Neural progenitor cell (in vitro differentiated cells): ENCODE measurements at regions not wholly inside any gene's neighbourhood (a gene's known extent, or its start where the extent isn't known, plus 50 kb on each side); places are given as distances from the start of the nearest gene placed in this dataset.

ENCODE experiments used
- DNase-seq: peaks from one replicate; pipeline ENCODE4 v3.0.0-alpha.2; 2016; ENCODE audit warnings: low spot score
- H2AFZ ChIP-seq: fragments of 200-600 bp; sonication (generic); replicated peaks from 2 replicates; pipeline ENCODE4 v1.6.1; 2016; ENCODE audit warnings: antibody characterized with exemption
- H3F3A ChIP-seq: fragments of 200-600 bp; sonication (generic); 2 replicates; pipeline ENCODE4 v1.6.1; 2016; ENCODE audit warnings: antibody characterized with exemption, low read depth
- H3K27ac ChIP-seq: fragments of 200-600 bp; sonication (generic); 2 replicates; pipeline ENCODE4 v1.5.1; 2016; ENCODE audit warnings: mild to moderate bottlenecking
- H3K27me3 ChIP-seq: fragments of 200-600 bp; sonication (generic); 2 replicates; pipeline ENCODE4 v1.6.1; 2016; ENCODE audit warnings: mild to moderate bottlenecking, moderate library complexity
- H3K36me3 ChIP-seq: fragments of 200-600 bp; sonication (generic); 2 replicates; pipeline ENCODE4 v1.5.1; 2016
- H3K4me1 ChIP-seq: fragments of 200-600 bp; sonication (generic); 2 replicates; pipeline ENCODE4 v1.6.1; 2016; ENCODE audit warnings: mixed run types
- H3K4me2 ChIP-seq: fragments of 200-600 bp; sonication (generic); 2 replicates; pipeline ENCODE4 v1.6.1; 2016
- H3K4me3 ChIP-seq: fragments of 200-600 bp; sonication (generic); 2 replicates; pipeline ENCODE4 v1.5.1; 2016
- H3K79me2 ChIP-seq: fragments of 200-600 bp; sonication (generic); 2 replicates; pipeline ENCODE4 v1.6.1; 2016; ENCODE audit warnings: low read depth
- H3K9ac ChIP-seq: fragments of 200-600 bp; sonication (generic); 2 replicates; pipeline ENCODE4 v1.6.1; 2016
- H3K9me3 ChIP-seq: fragments of 200-600 bp; sonication (generic); 2 replicates; pipeline ENCODE4 v1.5.1; 2016; ENCODE audit warnings: low read depth
- H4K20me1 ChIP-seq: fragments of 200-600 bp; sonication (generic); 2 replicates; pipeline ENCODE4 v1.6.1; 2016; ENCODE audit warnings: low read depth
- H3K27ac Mint-ChIP-seq: 3 replicates; pipeline ENCODE4 v1.8.0; 2021; ENCODE audit warnings: mixed read lengths
- H3K27me3 Mint-ChIP-seq: 2 replicates; pipeline ENCODE4 v1.8.0; 2022; ENCODE audit warnings: low read depth, mild to moderate bottlenecking, inconsistent platforms, moderate library complexity, mixed read lengths; ENCODE audit not compliant: insufficient read depth
- H3K36me3 Mint-ChIP-seq: 3 replicates; pipeline ENCODE4 v1.8.0; 2021; ENCODE audit warnings: mixed read lengths
- H3K4me1 Mint-ChIP-seq: 3 replicates; pipeline ENCODE4 v1.8.0; 2021; ENCODE audit warnings: mixed read lengths
- H3K4me3 Mint-ChIP-seq: 3 replicates; pipeline ENCODE4 v1.8.0; 2021; ENCODE audit warnings: mild to moderate bottlenecking, moderate library complexity, mixed read lengths
- H3K9me3 Mint-ChIP-seq: 3 replicates; pipeline ENCODE4 v1.8.0; 2020; ENCODE audit warnings: mixed read lengths
- CTCF ChIP-seq: fragments of 200-600 bp; sonication (generic); IDR thresholded peaks from 2 replicates; pipeline ENCODE4 v1.5.1; 2017; ENCODE audit warnings: antibody characterized with exemption, mild to moderate bottlenecking
- EZH2 ChIP-seq: fragments of 200-600 bp; sonication (generic); IDR thresholded peaks from 2 replicates; pipeline ENCODE4 v1.6.1; 2017; ENCODE audit warnings: antibody characterized with exemption, mild to moderate bottlenecking, moderate library complexity
- EZH2phosphoT487 ChIP-seq: fragments of 200-600 bp; sonication (generic); IDR thresholded peaks from 2 replicates; pipeline ENCODE4 v1.6.1; 2017; ENCODE audit warnings: antibody characterized with exemption

- DNase-seq: no peak
- Histone ChIP-seq H3K9me3 (no peaks in the 10 kb centered on the region), H3K9ac (no peak overlapping the region), H3F3A (no peaks in the 10 kb centered on the region), H3K27ac (no peak overlapping the region), H2AFZ (no peak overlapping the region), H3K4me3 (no peak overlapping the region), H3K4me1 (no peaks in the 10 kb centered on the region), H3K27me3 (no peaks in the 10 kb centered on the region), H4K20me1 (no peaks in the 10 kb centered on the region), H3K4me2 (no peak overlapping the region), H3K79me2 (no peaks in the 10 kb centered on the region), H3K36me3 (no peaks in the 10 kb centered on the region)
- no peak overlapping the region for H3K27ac Mint-ChIP-seq
- no peaks in the 10 kb centered on the region for H3K9me3 Mint-ChIP-seq
- H3K36me3 Mint-ChIP-seq: no peaks in the 10 kb centered on the region
- TF ChIP-seq EZH2phosphoT487 (no peak), CTCF (no peak), EZH2 (no peak)
- no peaks in the 10 kb centered on the region for H3K27me3 Mint-ChIP-seq
- H3K4me3 Mint-ChIP-seq: no peak overlapping the region
- no peaks in the 10 kb centered on the region for H3K4me1 Mint-ChIP-seq
Observed at GRCh38 chr5:90191352-90192045, 218.1 kb downstream of the CETN3 start.

- Histone ChIP-seq H3K27ac (no peak overlapping the region), H3K79me2 (no peaks in the 10 kb centered on the region), H3K4me1 (no peaks in the 10 kb centered on the region), H4K20me1 (no peaks in the 10 kb centered on the region), H3K9me3 (no peaks in the 10 kb centered on the region), H3K4me2 (no peak overlapping the region), H2AFZ (no peak overlapping the region), H3K27me3 (no peaks in the 10 kb centered on the region), H3K4me3 (no peak overlapping the region), H3K9ac (no peak overlapping the region), H3F3A (no peaks in the 10 kb centered on the region), H3K36me3 (no peaks in the 10 kb centered on the region)
- H3K4me1 Mint-ChIP-seq: peaks cover 4% of the 10 kb centered on the region
- no peaks in the 10 kb centered on the region for H3K9me3 Mint-ChIP-seq
- peaks cover 2% of the 10 kb centered on the region for H3K27me3 Mint-ChIP-seq
- H3K4me3 Mint-ChIP-seq: no peak overlapping the region
- H3K36me3 Mint-ChIP-seq: no peaks in the 10 kb centered on the region
- DNase-seq: no peak
- TF ChIP-seq EZH2phosphoT487: no peak
- no peak for TF ChIP-seq CTCF
- TF ChIP-seq EZH2: no peak
- H3K27ac Mint-ChIP-seq: no peak overlapping the region
Observed at GRCh38 chr5:90185897-90186468, 223.6 kb downstream of the CETN3 start.

- H3K36me3 Mint-ChIP-seq: no peaks in the 10 kb centered on the region
- TF ChIP-seq EZH2: no peak
- TF ChIP-seq EZH2phosphoT487: no peak
- no peak for TF ChIP-seq CTCF
- H3K27ac Mint-ChIP-seq: no peak overlapping the region
- no peaks in the 10 kb centered on the region for H3K9me3 ChIP-seq
- H3K4me1 Mint-ChIP-seq: peaks cover 4% of the 10 kb centered on the region
- H3K27me3 ChIP-seq: no peaks in the 10 kb centered on the region
- peak overlapping the region; percentile 19 for H2AFZ ChIP-seq
- no peak overlapping the region for H3K4me3 Mint-ChIP-seq
- no peaks in the 10 kb centered on the region for H4K20me1 ChIP-seq
- H3K9ac ChIP-seq: no peak overlapping the region
- H3K4me1 ChIP-seq: no peaks in the 10 kb centered on the region
- H3K4me3 ChIP-seq: no peak overlapping the region
- no peaks in the 10 kb centered on the region for H3K36me3 ChIP-seq
- no peak for DNase-seq
- peaks cover 2% of the 10 kb centered on the region for H3K27me3 Mint-ChIP-seq
- H3K9me3 Mint-ChIP-seq: no peaks in the 10 kb centered on the region
- H3K27ac ChIP-seq: no peak overlapping the region
- H3F3A ChIP-seq: no peaks in the 10 kb centered on the region
- no peaks in the 10 kb centered on the region for H3K79me2 ChIP-seq
- H3K4me2 ChIP-seq: no peak overlapping the region
Observed at GRCh38 chr5:90184764-90185163, 224.8 kb downstream of the CETN3 start.
